HG03354 (cell line): ENCODE measurements at regions not wholly inside any gene's neighbourhood (a gene's known extent, or its start where the extent isn't known, plus 50 kb on each side); places are given as distances from the start of the nearest gene placed in this dataset.

ENCODE experiments used
- ATAC-seq: cut with Tn5 transposase; IDR thresholded peaks from one replicate; pipeline ENCODE4 v1.9.1; 2021; ENCODE audit warnings: mild to moderate bottlenecking; ENCODE audit not compliant: unreplicated experiment, poor library complexity, severe bottlenecking

DNA sequence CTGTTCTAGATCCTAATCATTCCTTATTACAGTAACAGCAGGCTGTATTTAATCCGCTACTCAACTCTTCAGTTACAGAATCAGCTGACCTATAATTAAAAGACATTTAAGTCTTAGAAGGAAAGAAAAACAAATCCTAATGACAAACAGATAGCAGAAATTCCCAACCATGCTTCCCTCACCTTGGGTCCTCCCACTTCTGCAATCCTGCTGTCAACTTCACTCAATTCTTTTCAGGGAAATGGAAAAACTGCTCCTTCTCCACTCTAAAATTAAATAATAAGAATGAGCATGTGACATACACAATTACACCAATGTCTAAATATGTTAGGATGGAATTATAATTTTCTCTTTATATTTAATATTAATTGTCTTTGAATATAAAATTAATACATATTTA lies 182.6 kb upstream of the LYPLAL1 start:
- ATAC-seq: no peak

DNA sequence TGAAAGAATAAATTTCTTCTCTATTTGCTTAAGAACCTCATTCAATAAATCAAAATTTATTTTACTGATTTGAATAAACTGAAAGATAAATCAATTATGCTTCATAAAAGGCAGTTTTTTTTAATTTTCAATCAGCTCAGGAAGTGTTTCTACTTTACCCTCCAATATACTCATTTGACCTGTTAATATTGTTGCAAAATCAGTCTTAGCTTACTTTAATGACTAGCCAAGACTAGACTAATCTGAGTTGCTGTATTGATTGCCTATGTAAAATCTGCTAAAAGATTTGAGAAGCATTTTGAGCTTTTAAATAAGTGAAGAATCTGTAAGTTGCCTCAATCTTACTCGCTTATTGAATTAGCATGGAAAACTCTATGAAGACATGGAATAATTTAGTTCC lies 179.1 kb upstream of the LYPLAL1 start:
- no peak for ATAC-seq

GRCh38 chr1:218995091-218995665 lies 178.5 kb upstream of the LYPLAL1 start:
- no peak for ATAC-seq

DNA sequence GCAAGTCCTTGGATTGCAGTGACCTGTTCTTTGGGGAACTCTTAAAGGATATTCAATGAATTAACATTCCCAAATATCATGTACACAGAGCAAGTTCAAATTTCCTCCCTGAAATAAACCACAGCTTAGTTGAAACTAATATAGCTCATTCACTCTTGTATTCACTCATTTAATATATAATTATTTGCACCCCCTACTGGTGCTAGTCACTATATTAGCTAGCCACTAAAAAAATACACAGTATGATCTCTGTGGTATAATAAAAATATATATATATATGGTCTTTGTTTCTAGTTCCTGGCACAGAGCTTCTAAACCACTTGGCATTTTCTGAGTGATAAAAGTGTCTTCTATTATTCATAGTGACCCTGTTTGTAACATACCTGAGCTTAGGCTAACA lies 177.3 kb upstream of the LYPLAL1 start:
- no peak for ATAC-seq

GRCh38 chr1:219000005-219000404 lies 173.7 kb upstream of the LYPLAL1 start:
- no peak for ATAC-seq

GRCh38 chr1:219000631-219001030 lies 173.0 kb upstream of the LYPLAL1 start:
- no peak for ATAC-seq

DNA sequence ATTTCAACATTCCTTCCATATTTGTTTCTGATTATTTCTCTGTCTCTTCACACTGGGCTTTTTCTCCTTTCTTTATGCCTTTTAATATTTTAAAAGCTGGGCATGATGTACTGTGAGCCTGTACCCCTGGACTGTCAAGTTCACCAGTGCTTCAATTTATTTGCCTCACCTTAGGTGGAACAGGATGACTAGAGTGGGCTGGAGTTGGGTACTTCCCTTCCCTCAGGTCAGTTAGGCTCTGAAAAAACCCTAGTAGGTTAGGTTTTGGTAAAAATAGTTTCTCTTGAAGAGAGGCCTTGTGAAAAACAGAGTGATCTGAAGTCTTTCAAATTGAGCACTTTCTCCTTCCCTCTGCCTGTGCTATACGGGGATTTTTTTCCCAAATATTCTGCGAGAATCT lies 163.0 kb upstream of the LYPLAL1 start:
- ATAC-seq: no peak

DNA sequence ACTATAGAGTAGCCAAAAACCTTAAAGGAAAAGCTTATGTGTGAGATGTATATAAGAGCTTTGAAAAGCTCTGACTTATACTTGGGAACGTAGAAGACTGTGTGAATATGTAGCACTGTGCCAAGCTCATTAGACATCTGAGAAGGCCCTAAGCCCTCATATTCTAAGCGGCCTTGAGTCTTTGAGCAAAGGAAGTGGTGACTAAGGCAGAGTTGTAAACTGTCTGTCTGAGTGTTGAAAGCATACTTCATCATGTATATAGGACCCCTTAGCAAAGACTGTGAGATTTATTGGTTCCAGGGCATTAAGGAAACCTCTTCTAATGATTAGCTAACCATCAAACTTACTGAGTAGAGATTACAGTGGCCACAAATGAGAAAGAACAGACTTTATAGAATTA lies 153.3 kb upstream of the LYPLAL1 start:
- ATAC-seq: no peak

GRCh38 chr1:219020846-219021245 lies 152.8 kb upstream of the LYPLAL1 start:
- no peak for ATAC-seq

DNA sequence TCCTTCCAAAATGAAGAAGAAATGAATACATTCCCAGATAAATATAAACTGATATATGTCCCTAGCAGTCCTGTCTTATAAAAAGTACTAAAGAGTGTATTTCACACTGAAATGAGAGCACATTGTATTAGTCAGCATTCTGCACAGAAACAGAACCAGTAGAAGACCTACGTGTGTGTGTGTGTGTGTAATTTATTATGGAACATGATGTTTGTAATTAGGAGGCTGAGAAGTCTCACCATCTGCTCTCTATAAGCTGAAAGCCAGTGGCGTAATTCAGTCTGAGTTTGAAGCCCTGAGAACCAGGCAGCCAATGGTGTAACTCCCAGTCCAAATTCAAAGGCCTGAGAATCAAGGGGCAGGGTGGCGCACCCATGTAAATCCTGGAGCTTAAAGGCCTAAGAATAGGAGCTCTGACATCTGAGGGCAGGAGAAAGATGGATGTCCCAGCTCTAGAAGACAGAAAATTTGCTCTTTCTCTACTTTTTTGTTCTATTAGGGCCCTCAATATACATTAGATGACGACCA lies 146.5 kb upstream of the LYPLAL1 start:
- no peak for ATAC-seq

DNA sequence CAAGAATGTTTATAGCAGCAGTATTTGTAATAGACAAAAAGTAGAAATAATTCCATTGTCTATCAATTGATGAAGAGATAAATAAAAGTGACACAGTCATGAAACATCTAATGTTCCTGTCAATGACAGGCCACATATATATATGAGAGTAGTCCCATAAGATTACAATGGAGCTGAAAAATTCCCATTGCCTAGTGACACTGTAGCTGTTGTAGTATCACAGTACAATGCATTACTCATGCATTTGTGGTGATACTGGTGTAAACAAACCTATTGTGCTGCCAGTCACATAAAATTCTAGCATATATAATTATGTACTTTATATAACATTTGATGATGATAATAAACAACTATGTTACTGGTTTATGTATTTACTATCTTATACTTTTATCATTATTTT lies 141.9 kb upstream of the LYPLAL1 start:
- ATAC-seq: no peak

GRCh38 chr1:219038398-219038797 lies 135.3 kb upstream of the LYPLAL1 start:
- ATAC-seq: no peak

DNA sequence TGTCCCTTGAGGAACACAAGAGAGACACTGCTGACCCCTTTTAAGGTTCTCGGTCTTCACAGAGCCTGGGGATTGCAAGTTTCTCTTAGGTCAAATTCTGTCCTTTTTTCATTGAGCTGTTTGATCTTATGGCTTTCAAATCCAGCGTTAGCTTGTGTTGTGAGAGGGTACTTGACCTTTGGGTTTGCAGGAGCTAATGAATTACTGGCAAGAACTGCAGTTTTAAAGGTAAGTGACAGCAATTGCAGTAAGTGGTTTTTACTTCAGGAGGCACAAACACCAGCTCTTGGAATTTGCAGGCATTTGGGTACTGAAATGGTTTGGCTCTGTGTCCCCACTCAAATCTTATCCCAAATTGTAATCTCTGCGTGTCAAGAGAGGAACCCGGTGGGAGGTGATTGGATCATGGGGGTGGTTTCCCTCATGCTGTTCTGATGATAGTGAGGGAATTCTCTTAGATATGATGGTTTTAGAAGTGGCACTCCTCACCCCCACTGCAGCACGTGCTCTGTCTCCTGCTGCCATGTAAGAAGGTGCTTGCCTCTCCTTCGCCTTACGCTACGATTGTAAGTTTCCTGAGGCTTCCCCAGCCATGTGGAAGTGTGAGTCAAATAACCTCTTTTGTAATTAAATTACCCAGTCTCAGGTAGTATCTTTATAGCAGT lies 134.5 kb upstream of the LYPLAL1 start:
- ATAC-seq: no peak

DNA sequence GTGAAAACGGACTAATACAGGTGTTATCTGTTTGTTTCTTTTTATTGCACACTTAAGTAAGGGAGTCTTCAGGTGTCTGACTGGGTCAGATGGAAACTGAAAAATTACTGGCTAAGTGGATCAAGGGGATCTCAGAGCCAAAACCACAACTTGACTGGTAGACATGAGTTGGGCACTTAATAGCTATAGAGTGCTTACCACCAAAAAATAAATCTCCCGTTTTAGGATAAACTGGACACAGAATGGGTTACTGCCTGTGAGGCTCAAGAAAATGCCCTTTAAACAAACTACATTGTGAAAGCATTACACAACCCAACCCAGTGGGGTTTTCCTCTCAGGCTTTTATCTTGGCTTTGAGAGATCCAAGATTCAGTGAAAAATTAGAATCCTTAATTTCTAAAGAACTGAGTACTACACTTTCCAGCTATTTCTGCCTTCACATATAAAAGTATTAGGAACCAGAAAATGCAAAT lies 134.0 kb upstream of the LYPLAL1 start:
- no peak for ATAC-seq

- ATAC-seq: no peak
Observed at GRCh38 chr1:219040291-219040690, 133.4 kb upstream of the LYPLAL1 start.

- ATAC-seq: no peak
Observed at GRCh38 chr1:219041141-219041540, 132.5 kb upstream of the LYPLAL1 start.

GRCh38 chr1:219041818-219042217 lies 131.9 kb upstream of the LYPLAL1 start:
- ATAC-seq: no peak

DNA sequence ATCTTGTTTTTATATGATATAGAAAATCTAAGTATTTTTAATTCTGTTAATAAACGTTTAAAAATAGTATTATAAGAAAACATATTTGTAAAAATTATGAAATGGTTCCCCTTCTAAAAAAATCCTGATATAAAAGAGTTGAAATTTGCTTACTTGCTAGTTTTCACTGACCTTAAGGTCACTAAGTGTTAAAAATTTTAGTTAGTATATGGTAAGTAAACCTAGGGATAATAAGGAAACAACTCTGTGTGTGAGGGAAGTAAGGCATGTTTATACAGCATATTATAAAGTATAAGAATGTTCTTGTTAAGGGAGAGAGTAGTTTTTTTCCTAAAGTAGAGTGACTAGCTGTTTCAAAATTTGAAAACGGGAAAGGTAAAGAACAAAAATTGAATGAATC lies 130.9 kb upstream of the LYPLAL1 start:
- ATAC-seq: no peak

DNA sequence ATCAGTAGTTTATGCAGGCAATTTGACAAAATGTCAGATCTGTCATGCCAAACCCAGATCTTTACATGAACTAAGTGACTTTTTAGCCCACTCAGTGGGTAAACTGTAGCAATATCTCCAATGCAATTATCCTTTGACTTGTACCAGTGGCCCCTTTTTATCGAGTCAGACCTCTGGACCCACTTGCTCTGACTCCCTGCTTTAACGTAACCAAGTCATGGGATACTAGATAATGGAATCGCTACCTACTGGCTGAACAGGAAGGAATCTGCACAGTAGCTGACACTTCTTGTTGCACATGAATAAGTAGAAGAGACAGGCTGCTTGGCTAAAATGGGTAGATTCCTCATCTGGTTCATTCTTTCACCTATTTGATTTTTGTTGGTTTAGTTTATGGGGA lies 128.4 kb upstream of the LYPLAL1 start:
- ATAC-seq: no peak

DNA sequence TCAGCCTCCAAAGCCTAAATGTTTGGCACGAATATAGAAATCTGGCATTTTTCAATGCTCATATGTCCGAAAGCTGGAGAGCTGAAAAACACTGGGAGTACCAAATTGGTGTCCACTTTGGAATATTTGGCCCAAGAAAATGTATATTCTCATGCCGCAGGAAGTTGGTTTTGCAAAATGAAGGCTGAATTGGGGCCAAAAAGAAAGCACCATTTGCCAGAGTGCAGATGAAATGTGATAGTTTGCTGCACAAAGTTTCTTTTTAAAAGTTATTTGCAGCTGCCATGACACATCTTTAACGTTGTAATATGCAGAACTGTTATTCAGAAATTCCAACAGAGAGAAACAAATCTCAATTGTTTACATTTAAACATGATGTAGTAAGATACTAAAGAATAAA lies 124.2 kb upstream of the LYPLAL1 start:
- ATAC-seq: no peak

- ATAC-seq: no peak
Observed at GRCh38 chr1:219050086-219050821, 123.4 kb upstream of the LYPLAL1 start.
